SK-N-DZ (cell line): ENCODE measurements at regions not wholly inside any gene's neighbourhood (a gene's known extent, or its start where the extent isn't known, plus 50 kb on each side); places are given as distances from the start of the nearest gene placed in this dataset.
A peak's percentile ranks its signal among the peaks of the same experiment; 100 is the strongest.

Experiments used
- DNase-seq: peaks from one replicate; pipeline ENCODE4 v3.0.0-alpha.2; 2015; ENCODE audit warnings: low spot score

- DNase-seq: no peak
These were observed 127.9 kb upstream of the SLC30A5 start for GRCh38 chr5:68965926-68966325.

GRCh38 chr5:68966596-68966995, 127.2 kb upstream of the SLC30A5 start:
- DNase-seq: no peak

- no peak for DNase-seq
These were observed 125.4 kb upstream of the SLC30A5 start for GRCh38 chr5:68968429-68968828.

GRCh38 chr5:68970617-68971016, 123.2 kb upstream of the SLC30A5 start:
- no peak for DNase-seq

- no peak for DNase-seq
These were observed 120.1 kb upstream of the SLC30A5 start for GRCh38 chr5:68973696-68974095.

- DNase-seq: no peak
These were observed 110.8 kb upstream of the SLC30A5 start for GRCh38 chr5:68983043-68983442.

GRCh38 chr5:68983959-68984358, 109.9 kb upstream of the SLC30A5 start:
- no peak for DNase-seq

- no peak for DNase-seq
These were observed 102.3 kb upstream of the SLC30A5 start for GRCh38 chr5:68991279-68992084.

GRCh38 chr5:68994645-68995044, 99.2 kb upstream of the SLC30A5 start:
- peak; percentile 63 for DNase-seq

- DNase-seq: no peak
These were observed 97.8 kb upstream of the SLC30A5 start for GRCh38 chr5:68995845-68996545.

- DNase-seq: no peak
These were observed 94.6 kb upstream of the SLC30A5 start for GRCh38 chr5:68999181-68999580.

- DNase-seq: no peak
These were observed 93.4 kb upstream of the SLC30A5 start for GRCh38 chr5:69000216-69000919.

- DNase-seq: no peak
These were observed 92.9 kb upstream of the SLC30A5 start for GRCh38 chr5:69000949-69001348.

GRCh38 chr5:69001627-69002026, 92.2 kb upstream of the SLC30A5 start:
- DNase-seq: no peak

GRCh38 chr5:69004127-69004526, 89.7 kb upstream of the SLC30A5 start:
- no peak for DNase-seq

- no peak for DNase-seq
These were observed 89.1 kb upstream of the SLC30A5 start for GRCh38 chr5:69004676-69005075.

GRCh38 chr5:69006030-69006429, 87.8 kb upstream of the SLC30A5 start:
- DNase-seq: no peak

GRCh38 chr5:69007163-69007562, 86.7 kb upstream of the SLC30A5 start:
- peak; percentile 22 for DNase-seq

GRCh38 chr5:69007726-69008368, 86.0 kb upstream of the SLC30A5 start:
- DNase-seq: peak; percentile 84

GRCh38 chr5:69010476-69010875, 83.3 kb upstream of the SLC30A5 start:
- no peak for DNase-seq

GRCh38 chr5:69011910-69012309, 81.9 kb upstream of the SLC30A5 start:
- no peak for DNase-seq

- no peak for DNase-seq
These were observed 80.3 kb upstream of the SLC30A5 start for GRCh38 chr5:69013481-69013880.
